ENCODE measurements at regions not wholly inside any gene's neighbourhood (a gene's known extent, or its start where the extent isn't known, plus 50 kb on each side); places are given as distances from the start of the nearest gene placed in this dataset.

DNA sequence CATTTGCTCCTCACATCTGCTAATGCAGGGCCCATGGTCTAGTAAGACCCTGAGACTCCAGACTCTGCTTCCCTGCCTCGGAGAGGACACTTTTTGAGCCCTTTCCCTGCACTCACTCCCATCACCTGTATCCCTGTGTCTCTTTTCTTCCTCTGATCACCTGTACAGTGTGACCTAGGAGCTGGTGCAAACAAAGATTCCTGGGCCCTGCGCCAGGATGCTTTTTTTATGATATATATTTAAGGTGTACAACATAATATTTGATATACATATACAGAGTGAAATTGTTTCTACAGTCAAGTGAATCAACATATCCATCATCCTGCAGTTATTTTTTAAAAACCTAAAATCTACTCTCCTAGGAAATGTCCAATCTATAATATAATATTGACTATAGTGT, 355.4 kb downstream of the MAFB start:
- CTCF ChIA-PET, result no interaction called here

DNA sequence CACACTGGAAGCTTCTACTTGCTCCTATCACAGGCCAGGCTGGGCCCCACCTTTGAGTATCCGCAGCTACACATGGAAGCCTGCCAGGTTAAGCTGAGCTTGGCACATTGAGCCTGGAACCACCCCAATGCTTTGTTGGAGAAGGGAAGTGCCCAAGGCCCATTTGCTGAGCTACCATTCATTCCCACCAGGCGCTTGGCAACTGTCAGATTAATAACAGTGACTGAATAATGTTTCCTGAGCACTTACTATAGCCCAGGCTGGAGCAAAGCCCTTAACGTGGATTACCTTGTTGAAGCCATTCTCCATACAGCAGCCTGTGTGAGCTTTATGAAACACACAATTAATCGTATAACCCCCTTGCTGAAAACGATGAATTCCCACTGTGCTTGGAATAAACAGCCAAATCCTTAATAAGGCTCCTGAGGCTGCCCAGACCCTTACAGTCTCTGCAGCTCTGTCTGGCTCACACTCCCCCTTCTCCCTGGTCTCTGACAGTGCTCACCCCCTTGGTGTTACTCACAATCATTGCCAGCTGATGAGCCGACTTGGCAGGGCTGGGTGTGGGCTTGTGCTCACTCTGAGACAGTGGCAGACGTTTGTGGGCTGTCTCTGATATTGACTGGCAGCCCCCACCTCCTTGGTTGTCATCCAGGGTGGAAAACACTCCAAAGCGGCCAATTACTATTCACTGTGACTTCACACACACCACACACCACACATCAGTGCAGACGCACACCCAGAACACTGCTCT, 357.1 kb downstream of the MAFB start:
- POLR2A ChIA-PET, result no interaction called here
- CTCF ChIA-PET, result no interaction called here

More for the DNA sequence above, 355.4 kb downstream of the MAFB start:
- POLR2A ChIA-PET, result no interaction called here

DNA sequence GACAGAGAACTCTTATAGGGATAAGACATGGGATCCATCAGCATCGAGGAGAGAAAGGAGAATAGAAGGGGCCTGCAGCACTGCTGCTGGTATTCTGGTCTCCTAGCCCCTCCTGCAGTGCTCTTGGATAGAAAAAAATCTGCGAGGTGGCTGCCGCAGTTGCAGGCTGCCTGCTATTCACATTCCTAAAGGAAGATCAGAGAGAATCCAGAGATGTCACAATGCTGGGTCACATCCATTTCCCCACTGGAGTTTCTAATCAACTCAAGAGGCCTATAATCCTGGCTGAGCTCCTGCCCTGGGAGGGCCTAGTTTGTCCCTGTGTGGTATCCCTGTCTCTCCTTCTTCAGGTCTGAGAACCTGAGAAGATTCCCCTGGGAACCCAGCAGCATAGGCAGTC, 357.8 kb downstream of the MAFB start:
- POLR2A ChIA-PET, result no interaction called here
- CTCF ChIA-PET, result no interaction called here

DNA sequence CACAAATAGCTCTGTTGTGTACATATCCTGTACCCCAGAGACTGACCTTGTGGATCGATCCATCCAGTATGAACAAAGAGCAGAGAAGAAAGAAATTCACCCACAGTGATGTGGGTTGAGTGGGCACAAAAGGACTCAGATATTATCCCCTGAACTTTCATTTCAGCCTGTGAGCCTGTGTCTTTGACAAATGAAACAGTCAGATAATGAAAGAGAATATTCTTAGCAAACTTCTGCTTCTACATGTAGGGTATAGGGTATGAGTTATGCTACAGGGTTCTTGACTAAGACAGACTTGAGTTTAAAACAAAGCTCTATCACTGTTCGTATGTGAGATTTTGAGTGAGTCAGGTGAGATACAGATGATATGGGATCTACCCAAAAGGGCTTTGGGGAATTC, 359.7 kb downstream of the MAFB start:
- POLR2A ChIA-PET, result no interaction called here

GRCh38 chr20:40326784-40327183, 362.3 kb downstream of the MAFB start:
- CTCF ChIA-PET, result no interaction called here
- POLR2A ChIA-PET, result no interaction called here

More for the DNA sequence above, 359.7 kb downstream of the MAFB start:
- CTCF ChIA-PET, result no interaction called here

DNA sequence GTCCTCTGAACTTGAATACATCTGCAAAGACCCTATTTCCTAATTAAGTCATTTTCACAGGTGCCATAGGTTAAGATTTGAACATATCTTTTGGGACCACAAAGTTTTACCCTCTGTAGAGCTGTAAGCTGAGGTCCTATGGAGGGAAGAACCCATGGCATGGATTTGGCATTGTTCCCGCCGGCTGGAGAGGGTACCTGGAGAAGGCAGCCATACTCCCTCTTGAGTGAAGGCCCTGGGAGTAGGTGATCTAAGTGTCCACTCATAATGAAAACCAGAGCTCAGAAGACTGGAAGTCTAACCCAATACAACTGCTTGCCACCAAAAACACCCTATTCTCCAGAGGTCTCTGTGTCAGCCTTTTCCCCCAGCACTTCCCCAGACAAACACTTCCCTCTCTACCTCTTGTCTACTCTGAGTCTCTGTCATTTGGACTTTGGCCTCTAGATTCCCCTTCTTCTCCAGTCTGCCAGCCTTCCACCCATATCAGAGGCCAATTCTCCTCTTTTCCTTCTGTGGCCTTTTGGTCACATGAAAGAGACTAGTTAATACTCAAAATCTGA, 363.9 kb downstream of the MAFB start:
- CTCF ChIA-PET, result no interaction called here
- POLR2A ChIA-PET, result no interaction called here

DNA sequence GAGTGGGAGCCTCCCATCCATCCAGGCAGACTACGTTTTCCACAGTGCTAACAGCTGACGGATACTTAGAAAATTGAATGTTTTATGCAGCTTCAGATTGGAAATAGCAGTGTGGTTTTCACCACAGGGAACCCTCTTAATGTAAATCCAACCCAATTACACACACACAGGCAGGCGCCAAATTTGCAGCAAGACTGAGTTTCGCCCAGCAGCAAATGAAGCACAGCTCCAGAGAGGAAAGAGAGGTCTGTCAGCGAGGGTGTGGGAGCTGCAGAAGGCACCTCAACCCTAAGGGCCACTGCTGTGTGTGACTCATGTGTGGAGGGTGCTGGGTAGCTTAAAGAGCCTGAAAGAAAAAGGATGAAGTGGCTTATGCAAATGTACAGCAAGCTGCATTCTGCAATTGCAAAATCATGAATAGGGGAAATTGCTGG, 365.7 kb downstream of the MAFB start:
- ChIA-PET CTCF (no interaction called here), POLR2A (no interaction called here)

- POLR2A ChIA-PET, result no interaction called here
- CTCF ChIA-PET, result no interaction called here
These were observed 366.1 kb downstream of the MAFB start for GRCh38 chr20:40322941-40323340.

GRCh38 chr20:40320517-40321011, 368.5 kb downstream of the MAFB start:
- ChIA-PET POLR2A (no interaction called here), CTCF (no interaction called here)

DNA sequence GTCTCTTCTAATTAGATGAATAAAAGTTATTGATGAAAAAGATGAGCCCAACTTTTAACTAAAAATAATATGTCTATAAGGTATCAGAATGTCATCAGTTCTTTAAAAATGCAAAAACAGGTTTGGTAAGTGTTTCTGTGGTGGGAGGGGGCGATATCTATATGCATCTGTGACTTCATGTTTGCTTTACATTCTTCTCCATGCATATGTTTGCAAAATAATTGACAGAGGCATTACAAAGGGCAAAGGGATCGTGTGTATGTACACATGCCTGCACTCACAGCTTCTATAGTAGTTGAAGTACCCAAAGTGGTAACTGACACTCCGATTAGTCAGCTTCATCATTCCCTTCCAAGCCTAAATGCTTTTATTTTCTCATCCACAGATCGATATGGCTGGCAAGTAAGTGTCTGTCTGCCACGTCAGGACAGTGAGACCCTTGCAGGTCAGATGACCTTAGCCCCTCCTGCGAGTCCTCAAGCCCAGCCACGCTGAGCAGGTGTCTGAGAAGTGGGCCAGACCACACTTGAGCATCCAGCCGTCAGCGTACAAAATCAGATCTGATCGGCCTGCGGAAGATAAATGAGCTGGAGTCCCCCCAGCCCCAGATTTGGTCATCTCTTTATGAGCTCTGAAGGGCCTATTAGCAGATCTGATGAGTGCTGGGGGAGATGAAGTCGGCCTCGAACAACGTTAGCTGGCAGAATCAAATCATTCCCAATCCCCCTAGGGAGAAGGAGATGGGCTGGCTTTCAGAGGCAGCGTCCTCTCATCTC, 369.1 kb downstream of the MAFB start:
- CTCF ChIA-PET, result no interaction called here
- POLR2A ChIA-PET, result no interaction called here

DNA sequence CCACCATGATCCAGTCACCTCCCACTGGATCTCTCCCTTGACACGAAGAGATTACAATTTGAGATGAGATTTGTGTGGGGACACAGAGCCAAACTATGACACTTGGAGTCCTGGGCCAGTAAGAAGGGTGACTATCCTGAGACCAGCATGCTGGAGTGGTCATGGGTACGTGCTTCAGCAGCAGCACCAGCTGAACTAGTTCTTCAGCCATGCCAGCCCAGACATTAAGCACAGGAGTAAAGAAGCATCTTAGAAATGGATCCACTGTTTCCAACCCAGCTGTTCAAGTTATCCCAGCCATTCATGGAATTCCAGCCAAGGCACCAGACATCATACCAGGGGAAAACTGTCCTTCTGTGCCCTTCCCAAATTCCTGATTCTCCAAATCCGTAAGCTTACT, 370.0 kb downstream of the MAFB start:
- ChIA-PET POLR2A (no interaction called here), CTCF (no interaction called here)

DNA sequence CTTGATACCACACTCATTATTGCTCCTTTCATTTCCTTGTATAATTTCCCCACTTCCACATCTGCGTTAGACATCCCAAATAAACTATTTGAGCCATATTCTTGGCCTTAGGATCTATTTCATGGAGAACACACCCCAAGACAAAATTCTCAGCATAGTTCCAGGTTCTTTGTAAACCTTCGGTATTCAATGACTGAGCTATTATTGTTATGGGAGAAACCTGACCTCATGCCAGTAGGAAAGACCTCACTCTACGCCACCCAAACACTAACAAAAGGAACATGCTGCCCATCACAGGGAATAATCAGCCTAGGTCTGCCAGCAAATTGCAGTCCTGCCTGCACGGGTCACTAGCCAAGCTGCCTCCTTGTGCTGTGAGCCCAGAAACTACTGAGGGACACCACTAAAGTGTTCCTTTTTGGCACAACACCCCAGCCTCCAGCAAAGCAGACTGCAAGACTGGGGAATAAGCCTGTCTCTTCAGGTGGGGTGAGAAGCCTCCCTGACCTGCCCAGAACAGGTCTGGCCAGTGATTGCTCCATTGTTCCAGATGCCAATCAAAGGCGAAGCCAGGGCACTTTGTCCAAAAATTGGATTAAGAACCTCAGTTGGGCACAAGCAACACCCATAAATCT, 371.8 kb downstream of the MAFB start:
- ChIA-PET CTCF (no interaction called here), POLR2A (no interaction called here)

- CTCF ChIA-PET, result no interaction called here
- POLR2A ChIA-PET, result no interaction called here
These were observed 374.8 kb downstream of the MAFB start for GRCh38 chr20:40314278-40314677.

- ChIA-PET CTCF (no interaction called here), POLR2A (no interaction called here)
These were observed 375.3 kb downstream of the MAFB start for GRCh38 chr20:40313730-40314129.

- ChIA-PET POLR2A (no interaction called here), CTCF (no interaction called here)
These were observed 379.3 kb downstream of the MAFB start for GRCh38 chr20:40309731-40310130.

- CTCF ChIA-PET, result no interaction called here
- POLR2A ChIA-PET, result no interaction called here
These were observed 381.0 kb downstream of the MAFB start for GRCh38 chr20:40307997-40308396.

GRCh38 chr20:40307268-40307667, 381.8 kb downstream of the MAFB start:
- POLR2A ChIA-PET, result no interaction called here
- CTCF ChIA-PET, result no interaction called here

DNA sequence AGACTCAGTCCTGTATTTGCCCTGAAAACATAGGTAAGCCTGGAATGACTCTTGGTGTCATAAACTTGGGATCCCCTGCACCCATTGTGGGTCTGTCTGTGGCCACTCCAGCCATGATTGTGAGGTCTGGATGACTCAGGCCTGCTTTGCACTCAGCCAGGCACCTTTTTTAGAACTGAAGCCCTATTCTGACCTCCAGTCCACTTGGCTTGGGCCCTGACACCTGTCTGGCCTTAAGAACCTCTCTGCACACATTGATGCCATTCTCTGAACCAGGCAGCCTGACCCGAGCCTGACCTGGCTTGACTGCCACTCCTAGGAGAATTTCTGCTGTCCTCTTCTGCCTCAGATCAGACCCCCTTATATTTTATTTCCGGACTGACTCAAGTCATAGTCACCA, 383.7 kb downstream of the MAFB start:
- ChIA-PET POLR2A (no interaction called here), CTCF (no interaction called here)

DNA sequence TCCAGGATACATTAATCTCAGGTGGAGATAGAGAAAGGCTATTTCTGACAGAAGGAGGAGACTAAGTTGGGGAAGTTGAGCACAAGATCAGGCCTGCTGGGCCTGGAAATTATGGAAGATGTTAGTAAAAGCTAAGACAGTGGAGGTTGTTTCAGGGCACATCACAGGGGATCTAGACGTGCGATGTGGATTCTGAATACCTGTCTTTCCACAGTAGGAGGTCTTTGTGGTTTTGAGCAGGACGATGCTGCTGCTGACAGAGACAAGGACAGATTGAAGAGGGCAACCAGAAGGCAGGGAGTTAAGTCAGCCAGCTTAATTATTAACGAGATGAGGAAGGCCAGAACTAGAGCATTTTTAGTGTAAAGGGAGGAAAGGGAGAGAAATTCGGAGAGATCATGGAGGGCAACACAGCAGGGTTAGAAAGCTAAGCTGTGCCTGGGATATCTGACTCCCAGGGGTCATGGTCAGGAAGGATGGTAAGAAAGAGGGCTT, 384.9 kb downstream of the MAFB start:
- ChIA-PET CTCF (no interaction called here), POLR2A (no interaction called here)

- POLR2A ChIA-PET, result no interaction called here
- CTCF ChIA-PET, result no interaction called here
These were observed 394.3 kb downstream of the MAFB start for GRCh38 chr20:40294747-40295146.

GRCh38 chr20:40294175-40294574, 394.9 kb downstream of the MAFB start:
- ChIA-PET POLR2A (no interaction called here), CTCF (no interaction called here)
